ENCODE measurements at regions not wholly inside any gene's neighbourhood (a gene's known extent, or its start where the extent isn't known, plus 50 kb on each side); places are given as distances from the start of the nearest gene placed in this dataset.
"Not testable (repeated sequence)": the region's sequence is repeated elsewhere in the genome, so short reads cannot be mapped to it uniquely, and the experiment has no call there.

GRCh38 chr3:18194431-18194830 is 230.7 kb downstream of the SATB1 start:
- no peak for DNase-seq (ENCODE audit: low read depth, low spot score)

GRCh38 chr3:18190646-18191045 is 234.5 kb downstream of the SATB1 start:
- DNase-seq (ENCODE audit: low read depth, low spot score), result no peak

GRCh38 chr3:18189282-18190050 is 235.7 kb downstream of the SATB1 start:
- DNase-seq (ENCODE audit: low read depth, low spot score), result no peak

GRCh38 chr3:18188491-18188890 is 236.6 kb downstream of the SATB1 start:
- DNase-seq (ENCODE audit: low read depth, low spot score), result no peak

- no peak for DNase-seq (ENCODE audit: low read depth, low spot score)
These were observed 239.5 kb downstream of the SATB1 start for GRCh38 chr3:18185624-18186023.

GRCh38 chr3:18182923-18183322 is 242.2 kb downstream of the SATB1 start:
- not testable (repeated sequence) for DNase-seq (ENCODE audit: low read depth, low spot score)

- no peak for DNase-seq (ENCODE audit: low read depth, low spot score)
These were observed 245.6 kb downstream of the SATB1 start for GRCh38 chr3:18179521-18179920.

GRCh38 chr3:18177271-18177670 is 247.9 kb downstream of the SATB1 start:
- DNase-seq (ENCODE audit: low read depth, low spot score), result no peak

GRCh38 chr3:18173891-18174290 is 251.2 kb downstream of the SATB1 start:
- not testable (repeated sequence) for DNase-seq (ENCODE audit: low read depth, low spot score)

GRCh38 chr3:18159681-18160080 is 265.5 kb downstream of the SATB1 start:
- DNase-seq (ENCODE audit: low read depth, low spot score), result no peak

- no peak for DNase-seq (ENCODE audit: low read depth, low spot score)
These were observed 271.5 kb downstream of the SATB1 start for GRCh38 chr3:18153571-18154173.

- DNase-seq (ENCODE audit: low read depth, low spot score), result no peak
These were observed 273.9 kb downstream of the SATB1 start for GRCh38 chr3:18151199-18151598.

- DNase-seq (ENCODE audit: low read depth, low spot score), result no peak
These were observed 275.2 kb downstream of the SATB1 start for GRCh38 chr3:18149935-18150334.

- DNase-seq (ENCODE audit: low read depth, low spot score), result no peak
These were observed 275.8 kb downstream of the SATB1 start for GRCh38 chr3:18149386-18149785.

GRCh38 chr3:18144571-18144970 is 280.6 kb downstream of the SATB1 start:
- DNase-seq (ENCODE audit: low read depth, low spot score), result no peak

GRCh38 chr3:18143258-18143780 is 281.8 kb downstream of the SATB1 start:
- no peak for DNase-seq (ENCODE audit: low read depth, low spot score)

GRCh38 chr3:18137958-18138357 is 287.2 kb downstream of the SATB1 start:
- no peak for DNase-seq (ENCODE audit: low read depth, low spot score)

GRCh38 chr3:18135060-18135814 is 289.9 kb downstream of the SATB1 start:
- DNase-seq (ENCODE audit: low read depth, low spot score), result no peak

- DNase-seq (ENCODE audit: low read depth, low spot score), result no peak
These were observed 290.6 kb downstream of the SATB1 start for GRCh38 chr3:18134386-18135059.

- DNase-seq (ENCODE audit: low read depth, low spot score), result no peak
These were observed 292.1 kb downstream of the SATB1 start for GRCh38 chr3:18132991-18133390.

GRCh38 chr3:18127859-18128681 is 297.1 kb downstream of the SATB1 start:
- DNase-seq (ENCODE audit: low read depth, low spot score), result no peak
